Endothelial cell of umbilical vein (primary cell): ENCODE measurements at regions not wholly inside any gene's neighbourhood (a gene's known extent, or its start where the extent isn't known, plus 50 kb on each side); places are given as distances from the start of the nearest gene placed in this dataset.

Experiments used
- BruUV-seq: library from RNA; stranded (reverse); fragments of 400-500 nt; replicated peaks from 2 replicates; lab custom pipeline; 2021; lab: Mats Ljungman, UMichigan
- CTCF ChIA-PET: fragments of 300-600, 350-600 bp; sonication (Branson Sonifier 250); formaldehyde crosslinking; loops from one replicate; lab custom pipeline; 2021; ENCODE audit warnings: antibody characterized with exemption, inconsistent platforms; lab: Charles Lee
- POLR2A ChIA-PET: fragments of 300-600, 350-600 bp; sonication (Branson Sonifier 250); formaldehyde crosslinking; loops from one replicate; lab custom pipeline; 2021; ENCODE audit warnings: antibody characterized with exemption, inconsistent platforms; lab: Charles Lee
- DNase-seq: peaks from one replicate; pipeline ENCODE4 v3.0.0-alpha.2; 2011; ENCODE audit warnings: low read depth, low spot score
- FAIRE-seq: peaks from 2 replicates; lab custom pipeline; 2011; peaks lifted over from hg19 to GRCh38; lab: Jason Lieb, UNC
- H2AFZ ChIP-seq: 2 replicates; pipeline ENCODE4 v1.6.0; 2012; ENCODE audit warnings: low read depth, low read length, control low read depth, inconsistent platforms
- H3K27ac ChIP-seq: 2 replicates; pipeline ENCODE4 v1.5.1; 2011; ENCODE audit warnings: low read depth, mild to moderate bottlenecking, control low read depth, low read length, moderate library complexity; ENCODE audit not compliant: insufficient read depth
- H3K27me3 ChIP-seq, 2 experiments: 2 replicates each; pipeline versions ENCODE4 v1.6.0 to v1.6.1; 2011; ENCODE audit warnings: low read length in 2 of 2, mixed read lengths in 1 of 2; ENCODE audit not compliant: control insufficient read depth in 2 of 2, insufficient read depth in 2 of 2
- H3K36me3 ChIP-seq, 2 experiments: 2 replicates in 1 of 2; 3 replicates in 1 of 2; pipeline ENCODE4 v1.5.1; 2011; ENCODE audit warnings: low read length in 2 of 2, mild to moderate bottlenecking in 1 of 2, moderate library complexity in 1 of 2; ENCODE audit not compliant: control insufficient read depth in 2 of 2, insufficient read depth in 2 of 2; ENCODE audit errors: extremely low read depth in 1 of 2
- H3K4me1 ChIP-seq: 3 replicates; pipeline ENCODE4 v1.5.1; 2011; ENCODE audit warnings: mild to moderate bottlenecking, low read length; ENCODE audit not compliant: control insufficient read depth, insufficient read depth; ENCODE audit errors: extremely low read depth
- H3K4me2 ChIP-seq: 2 replicates; pipeline ENCODE4 v1.6.1; 2011; ENCODE audit warnings: low read length, control low read depth, mixed read lengths; ENCODE audit not compliant: insufficient read depth
- H3K4me3 ChIP-seq, 3 experiments: fragments of 200-600 bp in 1 of 3; sonication (generic), shearing (Covaris generic) in 1 of 3; replicated peaks in 1 of 3; 2 replicates each; pipeline ENCODE4 v1.5.1; 2011 to 2016; ENCODE audit warnings: control low read depth in 3 of 3, low read length in 3 of 3, mild to moderate bottlenecking in 2 of 3, inconsistent platforms in 1 of 3, low read depth in 1 of 3, moderate library complexity in 1 of 3; ENCODE audit not compliant: insufficient read depth in 1 of 3
- H3K79me2 ChIP-seq: 2 replicates; pipeline ENCODE4 v1.6.0; 2012; ENCODE audit warnings: low read length, inconsistent platforms; ENCODE audit not compliant: control insufficient read depth, insufficient read depth
- H3K9ac ChIP-seq: replicated peaks from 2 replicates; pipeline ENCODE3; 2011; ENCODE audit warnings: low read length, control low read depth; ENCODE audit not compliant: insufficient read depth; ENCODE audit errors: extremely low read depth
- H3K9me1 ChIP-seq: replicated peaks from 3 replicates; pipeline ENCODE4 v1.6.0; 2011; ENCODE audit warnings: mild to moderate bottlenecking, low read length; ENCODE audit not compliant: control insufficient read depth, insufficient read depth; ENCODE audit errors: extremely low read depth
- H3K9me3 ChIP-seq: replicated peaks from 2 replicates; pipeline ENCODE4 v1.5.1; 2012; ENCODE audit warnings: low read length, inconsistent platforms; ENCODE audit not compliant: control insufficient read depth, insufficient read depth
- H4K20me1 ChIP-seq: replicated peaks from 2 replicates; pipeline ENCODE3; 2011; ENCODE audit warnings: mild to moderate bottlenecking, low read length; ENCODE audit not compliant: control insufficient read depth, insufficient read depth; ENCODE audit errors: extremely low read depth
- CTCF ChIP-seq, 2 donors: IDR thresholded peaks; 1 replicate in 1 of 2; 2 replicates in 1 of 2; pipeline ENCODE4 v1.5.1; 2011; ENCODE audit warnings: low read length in 2 of 2, mild to moderate bottlenecking in 2 of 2, moderate library complexity in 2 of 2, control low read depth in 1 of 2, inconsistent platforms in 1 of 2, low read depth in 1 of 2; ENCODE audit not compliant: insufficient read depth in 1 of 2; ENCODE audit errors: extremely low read depth in 1 of 2
- EZH2 ChIP-seq: IDR thresholded peaks from 2 replicates; pipeline ENCODE4 v1.6.1; 2012; ENCODE audit warnings: borderline replicate concordance, low read depth, mild to moderate bottlenecking, moderate library complexity, low read length, inconsistent platforms; ENCODE audit not compliant: severe bottlenecking
- FOS ChIP-seq: IDR thresholded peaks from 2 replicates; pipeline ENCODE4 v1.6.1; 2011; ENCODE audit warnings: mild to moderate bottlenecking, low read length, moderate library complexity, borderline replicate concordance; ENCODE audit not compliant: insufficient read depth
- GATA2 ChIP-seq: IDR thresholded peaks from 2 replicates; pipeline ENCODE4 v1.7.0; 2011; ENCODE audit warnings: low read depth, mild to moderate bottlenecking, moderate library complexity, mixed read lengths, low read length; ENCODE audit not compliant: insufficient read length, insufficient read depth
- JUN ChIP-seq: IDR thresholded peaks from 2 replicates; pipeline ENCODE4 v1.6.1; 2011; ENCODE audit warnings: borderline replicate concordance, low read depth; ENCODE audit not compliant: insufficient read length, insufficient read depth
- MYC ChIP-seq: IDR thresholded peaks from one replicate; pipeline ENCODE4 v1.6.1; 2011; ENCODE audit warnings: mild to moderate bottlenecking, low read depth, low read length
- POLR2A ChIP-seq: IDR thresholded peaks from 2 replicates; pipeline ENCODE4 v1.6.1; 2012; ENCODE audit warnings: low read depth, mild to moderate bottlenecking, control low read depth, low read length
- POLR2AphosphoS5 ChIP-seq: IDR thresholded peaks from 2 replicates; pipeline ENCODE4 v1.6.1; 2012; ENCODE audit warnings: low read depth, mild to moderate bottlenecking, control low read depth, low read length, moderate library complexity; ENCODE audit not compliant: insufficient read depth
- dilution Hi-C: fragments of 300-500 bp; cut with MboI; formaldehyde crosslinking; loops from one replicate; pipeline ENCODE4 v1.15.0; 2019; ENCODE audit warnings: low sequenced_read_pairs; ENCODE audit not compliant: extremely low pct_ligation_motif_present
- intact Hi-C: fragments of 100-400 bp; cut with micrococcal nuclease; formaldehyde crosslinking; loops from one replicate; pipeline ENCODE4 v1.10.0; 2022
- TF ChIP-seq, protein P1 (sequence below): IDR thresholded peaks from 2 replicates; pipeline ENCODE4 v1.6.1; 2011; ENCODE audit not compliant: insufficient read depth, insufficient read length

- Histone ChIP-seq H3K4me1 (no peaks in the 10 kb centered on the region), H3K9ac (no peak overlapping the region), H3K4me2 (no peak overlapping the region), H3K79me2 (no peaks in the 10 kb centered on the region), H4K20me1 (no peaks in the 10 kb centered on the region), H2AFZ (no peak overlapping the region), H3K4me3 (no peak overlapping the region), H3K27me3 (no peaks in the 10 kb centered on the region), H3K9me3 (no peaks in the 10 kb centered on the region), H3K27ac (no peak overlapping the region), H3K36me3 (no peaks in the 10 kb centered on the region), H3K9me1 (no peaks in the 10 kb centered on the region)
- ChIA-PET CTCF (interaction anchor here (0.7 to 3.6 kb wide), 7 partner anchors 61 to 1119 kb away, joined by 3 to 47 read pairs (median 5); no protein-coding TSS in a partner anchor), POLR2A (no interaction called here)
- FAIRE-seq: no peak
- no TSS peak for BruUV-seq
- intact Hi-C loops (loop anchor here (1.0 to 2.0 kb wide), 5 partner anchors 61 to 1093 kb away; no protein-coding TSS in a partner anchor), dilution Hi-C loops (no loop called here)
- TF ChIP-seq, protein P1, sequence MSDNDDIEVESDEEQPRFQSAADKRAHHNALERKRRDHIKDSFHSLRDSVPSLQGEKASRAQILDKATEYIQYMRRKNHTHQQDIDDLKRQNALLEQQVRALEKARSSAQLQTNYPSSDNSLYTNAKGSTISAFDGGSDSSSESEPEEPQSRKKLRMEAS: no peak
- TF ChIP-seq CTCF (IDR thresholded peaks at IDR 0.05; ENCODE audit: extremely low read depth in 1 of 2, insufficient read depth in 1 of 2, low read depth in 1 of 2, low read length in 2 of 2) (peak; percentile 17 to 26), GATA2 (no peak)
- DNase-seq: peak; percentile 29
Measured at GRCh38 chr5:158013939-158014338, 155.0 kb upstream of the CLINT1 start.

GRCh38 chr5:158013303-158013702 is 154.4 kb upstream of the CLINT1 start:
- Histone ChIP-seq H3K27me3 (no peaks in the 10 kb centered on the region), H3K4me2 (no peak overlapping the region), H3K4me1 (no peaks in the 10 kb centered on the region), H3K9me3 (no peaks in the 10 kb centered on the region), H4K20me1 (no peaks in the 10 kb centered on the region), H3K4me3 (no peak overlapping the region), H3K36me3 (no peaks in the 10 kb centered on the region), H3K9me1 (no peaks in the 10 kb centered on the region), H3K27ac (no peak overlapping the region), H3K79me2 (no peaks in the 10 kb centered on the region), H2AFZ (no peak overlapping the region), H3K9ac (no peak overlapping the region)
- ChIA-PET CTCF (interaction anchor here (0.8 to 3.6 kb wide), 10 partner anchors 13 to 1120 kb away, joined by 3 to 47 read pairs (median 5); no protein-coding TSS in a partner anchor), POLR2A (no interaction called here)
- no peak for DNase-seq
- TF ChIP-seq FOS (no peak), MYC (no peak), GATA2 (no peak), CTCF (IDR thresholded peaks at IDR 0.05; ENCODE audit: extremely low read depth in 1 of 2, insufficient read depth in 1 of 2, low read depth in 1 of 2, low read length in 2 of 2) (no peak), POLR2A (no peak), POLR2AphosphoS5 (no peak), EZH2 (no peak), JUN (no peak)
- TF ChIP-seq, protein P1: no peak
- BruUV-seq: no TSS peak
- intact Hi-C loops: no loop called here
- FAIRE-seq: no peak
- dilution Hi-C loops: no loop called here
